ENCODE measurements at regions not wholly inside any gene's neighbourhood (a gene's known extent, or its start where the extent isn't known, plus 50 kb on each side); places are given as distances from the start of the nearest gene placed in this dataset.

DNA sequence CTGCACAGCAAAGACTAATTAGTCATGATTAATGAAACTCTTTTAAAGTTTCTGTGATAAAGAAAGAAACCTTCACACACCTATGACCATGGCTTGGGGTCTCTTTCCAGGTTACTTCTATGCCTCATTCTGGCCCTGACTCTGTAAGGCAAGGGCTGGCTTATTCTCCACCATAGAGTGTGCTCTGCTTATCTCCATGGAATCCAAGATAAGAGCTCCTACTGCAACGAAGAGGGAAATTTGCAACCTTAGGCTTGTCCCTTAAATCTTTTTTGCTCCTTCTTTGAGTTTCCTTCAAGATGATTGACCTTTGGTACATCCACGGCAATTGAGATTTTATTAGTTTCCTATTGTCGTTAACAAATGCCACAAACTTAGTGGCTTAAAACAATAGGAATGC lies 239.9 kb downstream of the SPRY2 start:
- TF ChIP-seq, protein P1, sequence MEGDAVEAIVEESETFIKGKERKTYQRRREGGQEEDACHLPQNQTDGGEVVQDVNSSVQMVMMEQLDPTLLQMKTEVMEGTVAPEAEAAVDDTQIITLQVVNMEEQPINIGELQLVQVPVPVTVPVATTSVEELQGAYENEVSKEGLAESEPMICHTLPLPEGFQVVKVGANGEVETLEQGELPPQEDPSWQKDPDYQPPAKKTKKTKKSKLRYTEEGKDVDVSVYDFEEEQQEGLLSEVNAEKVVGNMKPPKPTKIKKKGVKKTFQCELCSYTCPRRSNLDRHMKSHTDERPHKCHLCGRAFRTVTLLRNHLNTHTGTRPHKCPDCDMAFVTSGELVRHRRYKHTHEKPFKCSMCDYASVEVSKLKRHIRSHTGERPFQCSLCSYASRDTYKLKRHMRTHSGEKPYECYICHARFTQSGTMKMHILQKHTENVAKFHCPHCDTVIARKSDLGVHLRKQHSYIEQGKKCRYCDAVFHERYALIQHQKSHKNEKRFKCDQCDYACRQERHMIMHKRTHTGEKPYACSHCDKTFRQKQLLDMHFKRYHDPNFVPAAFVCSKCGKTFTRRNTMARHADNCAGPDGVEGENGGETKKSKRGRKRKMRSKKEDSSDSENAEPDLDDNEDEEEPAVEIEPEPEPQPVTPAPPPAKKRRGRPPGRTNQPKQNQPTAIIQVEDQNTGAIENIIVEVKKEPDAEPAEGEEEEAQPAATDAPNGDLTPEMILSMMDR (conservative IDR thresholded peaks at IDR 0.05; ENCODE audit: low read depth, low read length) = no peak
- no peak for TF ChIP-seq EZH2 (IDR thresholded peaks at IDR 0.05; ENCODE audit: borderline replicate concordance, low read depth, low read length, poor library complexity, severe bottlenecking)
